Nephron (organoid): ENCODE measurements at regions not wholly inside any gene's neighbourhood (a gene's known extent, or its start where the extent isn't known, plus 50 kb on each side); places are given as distances from the start of the nearest gene placed in this dataset.
A peak's percentile ranks its signal among the peaks of the same experiment; 100 is the strongest.

Experiments
- H3K27ac Mint-ChIP-seq, 3 experiments: 2 replicates each; pipeline ENCODE4 v1.8.0; 2020; ENCODE audit warnings: mixed read lengths in 3 of 3, mild to moderate bottlenecking in 2 of 3, moderate library complexity in 1 of 3
- H3K27me3 Mint-ChIP-seq: 2 replicates; pipeline ENCODE4 v1.8.0; 2021; ENCODE audit warnings: low read depth, mild to moderate bottlenecking, moderate library complexity, mixed read lengths
- H3K36me3 Mint-ChIP-seq: 2 replicates; pipeline ENCODE4 v1.8.0; 2020; ENCODE audit warnings: low read depth, mixed read lengths
- H3K4me1 Mint-ChIP-seq: 2 replicates; pipeline ENCODE4 v1.8.0; 2020; ENCODE audit warnings: mixed read lengths
- H3K4me3 Mint-ChIP-seq, 3 experiments: 2 replicates each; pipeline ENCODE4 v1.8.0; 2020; ENCODE audit warnings: mild to moderate bottlenecking in 3 of 3, mixed read lengths in 3 of 3, moderate library complexity in 2 of 3
- H3K9me3 Mint-ChIP-seq: 2 replicates; pipeline ENCODE4 v1.8.0; 2020; ENCODE audit warnings: mixed read lengths
- TF ChIP-seq, protein P1 (sequence below), 3 experiments: fragments of 200-600 bp; sonication (generic); IDR thresholded peaks; one replicate each; pipeline ENCODE4 v1.5.0; 2021; ENCODE audit warnings: antibody characterized with exemption in 3 of 3; ENCODE audit not compliant: unreplicated experiment in 3 of 3

DNA sequence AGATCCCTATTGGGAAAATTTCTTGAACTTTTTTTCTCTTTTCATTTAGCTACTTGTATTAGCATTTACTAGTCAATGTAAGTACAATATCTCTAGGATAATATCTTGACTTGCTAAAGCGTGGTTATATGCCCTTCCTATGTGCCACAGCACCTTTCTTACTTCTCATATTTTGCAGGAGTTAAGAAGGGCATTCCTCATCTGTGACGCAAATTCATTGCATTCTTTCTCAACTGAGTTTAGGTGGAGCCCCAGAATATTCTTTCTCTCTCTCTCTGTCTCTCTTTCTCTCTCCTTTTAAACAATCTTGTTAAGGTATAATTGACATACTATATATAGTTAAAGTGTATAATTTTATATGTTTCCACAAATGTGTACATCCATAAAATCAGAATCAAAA lies 266.1 kb downstream of the RAB38 start:
- no peaks in the 10 kb centered on the region for H3K27me3 Mint-ChIP-seq
- no peaks in the 10 kb centered on the region for H3K9me3 Mint-ChIP-seq
- TF ChIP-seq, protein P1, sequence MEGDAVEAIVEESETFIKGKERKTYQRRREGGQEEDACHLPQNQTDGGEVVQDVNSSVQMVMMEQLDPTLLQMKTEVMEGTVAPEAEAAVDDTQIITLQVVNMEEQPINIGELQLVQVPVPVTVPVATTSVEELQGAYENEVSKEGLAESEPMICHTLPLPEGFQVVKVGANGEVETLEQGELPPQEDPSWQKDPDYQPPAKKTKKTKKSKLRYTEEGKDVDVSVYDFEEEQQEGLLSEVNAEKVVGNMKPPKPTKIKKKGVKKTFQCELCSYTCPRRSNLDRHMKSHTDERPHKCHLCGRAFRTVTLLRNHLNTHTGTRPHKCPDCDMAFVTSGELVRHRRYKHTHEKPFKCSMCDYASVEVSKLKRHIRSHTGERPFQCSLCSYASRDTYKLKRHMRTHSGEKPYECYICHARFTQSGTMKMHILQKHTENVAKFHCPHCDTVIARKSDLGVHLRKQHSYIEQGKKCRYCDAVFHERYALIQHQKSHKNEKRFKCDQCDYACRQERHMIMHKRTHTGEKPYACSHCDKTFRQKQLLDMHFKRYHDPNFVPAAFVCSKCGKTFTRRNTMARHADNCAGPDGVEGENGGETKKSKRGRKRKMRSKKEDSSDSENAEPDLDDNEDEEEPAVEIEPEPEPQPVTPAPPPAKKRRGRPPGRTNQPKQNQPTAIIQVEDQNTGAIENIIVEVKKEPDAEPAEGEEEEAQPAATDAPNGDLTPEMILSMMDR (IDR thresholded peaks at IDR 0.05; ENCODE audit: unreplicated experiment in 3 of 3): no peak
- H3K27ac Mint-ChIP-seq: no peak overlapping the region
- no peaks in the 10 kb centered on the region for H3K36me3 Mint-ChIP-seq
- no peaks in the 10 kb centered on the region for H3K4me1 Mint-ChIP-seq
- H3K4me3 Mint-ChIP-seq: no peak overlapping the region

DNA sequence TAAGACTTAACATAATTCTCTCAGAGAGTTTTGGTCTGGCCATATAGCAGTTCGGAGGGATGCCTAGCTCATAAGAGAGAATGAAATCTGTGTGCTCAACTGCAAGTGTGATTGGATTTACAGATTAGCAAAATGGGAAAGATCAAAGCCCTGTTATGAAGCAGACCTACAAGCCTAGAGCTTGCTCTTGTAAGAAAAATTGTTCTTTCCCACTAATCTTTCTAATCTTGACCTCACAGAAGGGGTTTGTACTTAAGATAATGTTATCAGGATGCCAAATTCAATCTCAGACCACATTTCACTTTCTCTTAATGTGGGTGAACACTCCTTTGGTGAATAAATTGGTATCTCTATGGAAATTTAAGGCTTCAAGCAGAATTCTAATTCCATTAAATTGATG lies 267.2 kb downstream of the RAB38 start:
- H3K27me3 Mint-ChIP-seq: no peaks in the 10 kb centered on the region
- H3K27ac Mint-ChIP-seq: no peak overlapping the region
- no peaks in the 10 kb centered on the region for H3K4me1 Mint-ChIP-seq
- no peaks in the 10 kb centered on the region for H3K36me3 Mint-ChIP-seq
- TF ChIP-seq, protein P1 (IDR thresholded peaks at IDR 0.05; ENCODE audit: unreplicated experiment in 3 of 3): no peak
- H3K4me3 Mint-ChIP-seq: no peak overlapping the region
- no peaks in the 10 kb centered on the region for H3K9me3 Mint-ChIP-seq

DNA sequence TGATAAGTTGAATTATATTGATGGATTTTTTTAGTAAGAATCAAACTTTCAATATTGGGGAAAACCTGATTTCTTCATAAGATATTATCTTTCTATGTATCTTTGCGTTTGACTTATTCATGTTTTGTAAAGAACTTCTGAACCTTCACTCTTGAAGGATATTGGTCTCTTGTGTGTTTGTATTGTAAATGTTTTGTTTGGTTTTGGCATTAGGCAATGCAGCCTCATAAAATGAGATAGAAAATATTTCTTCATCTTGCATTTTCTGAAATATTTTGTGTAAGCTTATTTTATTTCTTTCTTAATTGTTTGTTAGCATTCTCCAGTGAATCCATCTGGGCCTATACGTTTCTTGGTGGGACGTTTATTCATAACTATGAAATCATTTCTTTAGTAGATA lies 271.9 kb downstream of the RAB38 start:
- no peaks in the 10 kb centered on the region for H3K4me1 Mint-ChIP-seq
- TF ChIP-seq, protein P1 (IDR thresholded peaks at IDR 0.05; ENCODE audit: unreplicated experiment in 3 of 3): no peak
- no peaks in the 10 kb centered on the region for H3K27me3 Mint-ChIP-seq
- no peak overlapping the region for H3K4me3 Mint-ChIP-seq
- H3K27ac Mint-ChIP-seq: no peak overlapping the region
- H3K9me3 Mint-ChIP-seq: no peaks in the 10 kb centered on the region
- H3K36me3 Mint-ChIP-seq: no peaks in the 10 kb centered on the region

DNA sequence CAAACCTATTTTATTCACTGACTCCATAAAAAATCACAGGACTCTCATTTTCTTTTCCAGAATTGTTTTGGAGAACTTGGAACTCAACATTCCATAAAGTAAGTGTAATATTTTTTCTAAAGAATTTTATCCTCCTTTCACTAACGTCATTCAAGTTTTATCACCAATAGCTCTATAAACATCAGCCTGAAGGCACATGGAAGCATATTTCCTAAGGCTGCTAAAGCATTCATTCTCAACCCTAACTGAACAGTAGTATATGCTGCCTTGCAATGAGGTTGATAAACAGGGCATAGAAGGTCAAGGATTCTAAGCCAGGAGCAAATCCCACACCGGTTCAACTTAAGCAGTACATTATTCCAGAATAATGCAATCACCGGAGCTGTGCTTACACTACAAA lies 273.9 kb downstream of the RAB38 start:
- no peak overlapping the region for H3K27ac Mint-ChIP-seq

DNA sequence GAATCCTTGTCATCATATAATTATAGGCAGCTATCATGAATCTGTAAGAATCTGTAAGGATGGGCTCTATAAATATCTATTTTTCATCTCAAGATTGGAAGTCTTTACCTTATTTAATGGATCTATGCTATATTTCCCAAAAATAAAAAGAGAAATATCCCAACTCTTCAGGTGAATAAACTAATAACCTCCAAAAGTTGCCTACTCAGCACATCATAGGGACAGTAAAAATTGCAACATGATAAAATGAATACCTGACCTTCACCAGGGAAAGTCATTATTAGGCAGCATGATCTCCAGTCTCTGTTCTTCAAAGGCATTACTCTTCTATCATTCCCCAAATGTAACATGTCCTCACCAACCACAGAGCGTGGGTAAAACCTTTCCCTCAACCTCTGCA lies 277.3 kb downstream of the RAB38 start:
- H3K4me1 Mint-ChIP-seq: peaks cover 11% of the 10 kb centered on the region
- H3K9me3 Mint-ChIP-seq: no peaks in the 10 kb centered on the region
- no peaks in the 10 kb centered on the region for H3K36me3 Mint-ChIP-seq
- TF ChIP-seq, protein P1 (IDR thresholded peaks at IDR 0.05; ENCODE audit: unreplicated experiment in 3 of 3): no peak
- no peak overlapping the region for H3K27ac Mint-ChIP-seq
- H3K4me3 Mint-ChIP-seq: no peak overlapping the region
- H3K27me3 Mint-ChIP-seq: peaks cover 3% of the 10 kb centered on the region

More for the DNA sequence above, 273.9 kb downstream of the RAB38 start:
- no peaks in the 10 kb centered on the region for H3K36me3 Mint-ChIP-seq
- H3K27me3 Mint-ChIP-seq: peaks cover 3% of the 10 kb centered on the region
- H3K4me3 Mint-ChIP-seq: no peak overlapping the region
- TF ChIP-seq, protein P1 (IDR thresholded peaks at IDR 0.05; ENCODE audit: unreplicated experiment in 3 of 3): no peak
- H3K4me1 Mint-ChIP-seq: no peaks in the 10 kb centered on the region
- no peaks in the 10 kb centered on the region for H3K9me3 Mint-ChIP-seq

GRCh38 chr11:87897071-87897470 lies 278.2 kb downstream of the RAB38 start:
- Mint-ChIP-seq H3K4me3 (no peak overlapping the region), H3K36me3 (no peaks in the 10 kb centered on the region), H3K4me1 (peaks cover 11% of the 10 kb centered on the region), H3K9me3 (no peaks in the 10 kb centered on the region), H3K27me3 (peaks cover 3% of the 10 kb centered on the region), H3K27ac (peak overlapping the region in 2 of 3 experiments; percentile 39 to 46)
- TF ChIP-seq, protein P1 (IDR thresholded peaks at IDR 0.05; ENCODE audit: unreplicated experiment in 3 of 3): no peak
